H1 (cell line): ENCODE measurements at regions not wholly inside any gene's neighbourhood (a gene's known extent, or its start where the extent isn't known, plus 50 kb on each side); places are given as distances from the start of the nearest gene placed in this dataset.
"Not testable (repeated sequence)": the region's sequence is repeated elsewhere in the genome, so short reads cannot be mapped to it uniquely, and the experiment has no call there.

Experiments used
- CTCF ChIA-PET: fragments of 300-600 bp; sonication (Branson Sonifier 250); formaldehyde crosslinking; loops from one replicate; lab custom pipeline; 2021; ENCODE audit not compliant: partially characterized antibody; lab: Charles Lee
- POLR2A ChIA-PET: fragments of 300-600 bp; sonication (Branson Sonifier 250); formaldehyde crosslinking; loops from one replicate; lab custom pipeline; 2021; ENCODE audit warnings: inconsistent platforms; ENCODE audit not compliant: partially characterized antibody; lab: Charles Lee
- DNase-seq, 2 experiments: peaks; one replicate each; pipeline versions ENCODE4 v3.0.0 to v3.0.0-alpha.2; 2010 to 2022; ENCODE audit warnings: low spot score in 2 of 2, low read depth in 1 of 2, mixed read lengths in 1 of 2
- FAIRE-seq: peaks from 2 replicates; lab custom pipeline; 2011; peaks lifted over from hg19 to GRCh38; lab: Jason Lieb, UNC
- H2AFZ ChIP-seq: 2 replicates; pipeline ENCODE4 v1.8.1; 2012; ENCODE audit warnings: low read length, inconsistent platforms
- H2AK5ac ChIP-seq: 2 replicates; pipeline ENCODE4 v1.6.1; 2013; ENCODE audit warnings: low read depth, low read length
- H2BK120ac ChIP-seq: replicated peaks from 2 replicates; pipeline ENCODE3; 2013; ENCODE audit warnings: low read depth, low read length, inconsistent platforms
- H2BK12ac ChIP-seq: 2 replicates; pipeline ENCODE4 v1.6.1; 2013; ENCODE audit warnings: low read depth, low read length
- H2BK15ac ChIP-seq: 2 replicates; pipeline ENCODE4 v1.6.1; 2013; ENCODE audit warnings: low read length
- H2BK20ac ChIP-seq: 2 replicates; pipeline ENCODE4 v1.6.1; 2013; ENCODE audit warnings: low read length
- H2BK5ac ChIP-seq: 2 replicates; pipeline ENCODE4 v1.6.1; 2013; ENCODE audit warnings: low read depth, low read length
- H3K14ac ChIP-seq: 2 replicates; pipeline ENCODE4 v1.6.1; 2013; ENCODE audit warnings: inconsistent platforms; ENCODE audit not compliant: insufficient read length
- H3K18ac ChIP-seq: 2 replicates; pipeline ENCODE4 v1.6.1; 2013; ENCODE audit warnings: low read length; ENCODE audit errors: extremely low read depth
- H3K23ac ChIP-seq: 2 replicates; pipeline ENCODE4 v1.6.1; 2013; ENCODE audit warnings: inconsistent platforms; ENCODE audit not compliant: insufficient read length
- H3K23me2 ChIP-seq: 2 replicates; pipeline ENCODE4 v1.6.1; 2013; ENCODE audit warnings: low read depth, low read length
- H3K27ac ChIP-seq: 2 replicates; pipeline ENCODE4 v1.6.1; 2011; ENCODE audit warnings: low read depth, low read length, inconsistent platforms
- H3K27me3 ChIP-seq, 4 experiments: replicated peaks in 1 of 4; 1 replicate in 1 of 4; 2 replicates in 3 of 4; pipeline versions ENCODE4 v1.6.1 to v1.8.1; 2011 to 2013; ENCODE audit warnings: low read length in 3 of 4, mild to moderate bottlenecking in 3 of 4, inconsistent platforms in 2 of 4, mixed read lengths in 2 of 4, moderate library complexity in 1 of 4; ENCODE audit not compliant: control insufficient read depth in 3 of 4, insufficient read depth in 3 of 4; ENCODE audit errors: extremely low read depth in 1 of 4
- H3K36me3 ChIP-seq, 4 experiments: 2 replicates each; pipeline versions ENCODE4 v1.6.1 to v1.8.1; 2011 to 2013; ENCODE audit warnings: mild to moderate bottlenecking in 4 of 4, low read length in 3 of 4, moderate library complexity in 2 of 4, control low read depth in 1 of 4, inconsistent platforms in 1 of 4; ENCODE audit not compliant: insufficient read depth in 4 of 4, control insufficient read depth in 2 of 4
- H3K4ac ChIP-seq: replicated peaks from 2 replicates; pipeline ENCODE3; 2013; ENCODE audit warnings: low read length, low read depth, mixed read lengths, inconsistent platforms; ENCODE audit not compliant: insufficient read length
- H3K4me1 ChIP-seq, 4 experiments: replicated peaks in 1 of 4; 1 replicate in 1 of 4; 2 replicates in 3 of 4; pipeline versions ENCODE4 v1.6.1 to v1.8.1; 2011 to 2013; ENCODE audit warnings: low read length in 3 of 4, inconsistent platforms in 2 of 4, mixed read lengths in 1 of 4; ENCODE audit not compliant: insufficient read depth in 4 of 4, control insufficient read depth in 3 of 4
- H3K4me2 ChIP-seq, 2 experiments: 2 replicates each; pipeline versions ENCODE4 v1.6.1 to v1.8.1; 2011 to 2013; ENCODE audit warnings: low read depth in 2 of 2, low read length in 2 of 2, control low read depth in 1 of 2, inconsistent platforms in 1 of 2, mild to moderate bottlenecking in 1 of 2; ENCODE audit not compliant: insufficient read depth in 1 of 2
- H3K4me3 ChIP-seq, 4 experiments: fragments of 200-600, 300-600 bp in 1 of 4; sonication (generic), shearing (Covaris generic), sonication (Bioruptor Twin) in 1 of 4; 2 replicates each; pipeline versions ENCODE4 v1.5.1 to v1.8.1; 2011 to 2016; ENCODE audit warnings: low read length in 4 of 4, low read depth in 3 of 4, control low read depth in 2 of 4, inconsistent platforms in 2 of 4, mild to moderate bottlenecking in 2 of 4, mixed read lengths in 1 of 4, moderate library complexity in 1 of 4; ENCODE audit not compliant: insufficient read depth in 2 of 4; ENCODE audit errors: extremely low read depth in 1 of 4
- H3K56ac ChIP-seq: replicated peaks from 2 replicates; pipeline ENCODE3; 2013; ENCODE audit warnings: low read depth, mild to moderate bottlenecking, mixed read lengths, low read length, inconsistent platforms; ENCODE audit not compliant: insufficient read length
- H3K79me1 ChIP-seq: 2 replicates; pipeline ENCODE4 v1.6.1; 2013; ENCODE audit warnings: low read depth, low read length, control low read depth
- H3K79me2 ChIP-seq, 2 experiments: 2 replicates each; pipeline versions ENCODE4 v1.6.1 to v1.8.1; 2012 to 2013; ENCODE audit warnings: low read length in 2 of 2, mild to moderate bottlenecking in 2 of 2, inconsistent platforms in 1 of 2; ENCODE audit not compliant: insufficient read depth in 2 of 2, control insufficient read depth in 1 of 2
- H3K9ac ChIP-seq, 4 experiments: replicated peaks in 1 of 4; 1 replicate in 1 of 4; 2 replicates in 3 of 4; pipeline versions ENCODE4 v1.6.1 to v1.8.1; 2011 to 2013; ENCODE audit warnings: low read depth in 3 of 4, low read length in 3 of 4, control low read depth in 2 of 4, mild to moderate bottlenecking in 2 of 4, moderate library complexity in 2 of 4, inconsistent platforms in 1 of 4; ENCODE audit errors: extremely low read depth in 1 of 4
- H3K9me3 ChIP-seq, 2 experiments: 2 replicates each; pipeline versions ENCODE4 v1.6.1 to v1.8.1; 2012 to 2013; ENCODE audit warnings: mild to moderate bottlenecking in 2 of 2, moderate library complexity in 2 of 2, control low read depth in 1 of 2, inconsistent platforms in 1 of 2, low read depth in 1 of 2, low read length in 1 of 2, mixed read lengths in 1 of 2; ENCODE audit not compliant: insufficient read depth in 2 of 2
- H4K20me1 ChIP-seq, 2 experiments: replicated peaks in 1 of 2; 2 replicates each; pipeline versions ENCODE3 to v1.8.1; 2011 to 2013; ENCODE audit warnings: inconsistent platforms in 2 of 2, low read length in 2 of 2, mild to moderate bottlenecking in 1 of 2; ENCODE audit not compliant: insufficient read depth in 2 of 2, control insufficient read depth in 1 of 2
- H4K5ac ChIP-seq: 2 replicates; pipeline ENCODE4 v1.6.1; 2013; ENCODE audit warnings: low read length, low read depth, mixed read lengths, inconsistent platforms; ENCODE audit not compliant: insufficient read length
- H4K8ac ChIP-seq: 2 replicates; pipeline ENCODE4 v1.8.0; 2013; ENCODE audit warnings: mild to moderate bottlenecking, moderate library complexity, low read length, inconsistent platforms; ENCODE audit not compliant: insufficient read depth; ENCODE audit errors: extremely low read depth
- H4K91ac ChIP-seq: replicated peaks from 2 replicates; pipeline ENCODE3; 2013; ENCODE audit warnings: low read length, mixed read lengths, inconsistent platforms; ENCODE audit not compliant: insufficient read length
- WGBS, 2 experiments: shearing (Covaris generic) in 1 of 2; methylation state at CpG; one replicate each; pipeline versions ENCODE4 v1.1.6 to v1.1.7; 2013 to 2015; ENCODE audit warnings: low lambda C conversion rate in 2 of 2, mixed read lengths in 2 of 2, inconsistent platforms in 1 of 2, low coverage in 1 of 2, missing lambda C conversion rate in 1 of 2; ENCODE audit not compliant: insufficient replicate concordance in 2 of 2, insufficient coverage in 1 of 2, insufficient read length in 1 of 2; ENCODE audit errors: extremely low coverage in 1 of 2, missing lambda C conversion rate in 1 of 2; 5-methylcytosine and 5-hydroxymethylcytosine counted together

DNA sequence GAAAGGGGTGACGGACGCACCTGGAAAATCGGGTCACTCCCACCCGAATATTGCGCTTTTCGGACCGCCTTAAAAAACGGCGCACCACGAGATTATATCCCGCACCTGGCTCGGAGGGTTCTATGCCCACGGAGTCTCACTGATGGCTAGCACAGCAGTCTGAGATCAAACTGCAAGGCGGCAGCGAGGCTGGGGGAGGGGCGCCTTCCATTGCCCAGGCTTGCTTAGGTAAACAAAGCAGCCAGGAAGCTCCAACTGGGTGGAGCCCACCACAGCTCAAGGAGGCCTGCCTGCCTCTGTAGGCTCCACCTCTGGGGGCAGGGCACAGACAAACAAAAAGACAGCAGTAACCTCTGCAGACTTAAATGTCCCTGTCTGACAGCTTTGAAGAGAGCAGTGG lies 188.8 kb downstream of the SPRY2 start:
- H3K56ac ChIP-seq, H3K27me3 ChIP-seq, H3K27ac ChIP-seq, H3K79me2 ChIP-seq, H3K4me2 ChIP-seq, H4K91ac ChIP-seq, H3K4me1 ChIP-seq, H3K4me3 ChIP-seq, H3K9ac ChIP-seq, H2BK20ac ChIP-seq, H2BK120ac ChIP-seq, POLR2A ChIA-PET, FAIRE-seq, H3K4ac ChIP-seq, H4K20me1 ChIP-seq, DNase-seq, H3K23me2 ChIP-seq, H3K18ac ChIP-seq, H2BK15ac ChIP-seq, H3K23ac ChIP-seq, H3K79me1 ChIP-seq, H4K8ac ChIP-seq, H2BK5ac ChIP-seq, H3K9me3 ChIP-seq, H2AFZ ChIP-seq, H2AK5ac ChIP-seq, H2BK12ac ChIP-seq, CTCF ChIA-PET, H3K36me3 ChIP-seq, H3K14ac ChIP-seq, H4K5ac ChIP-seq: not testable (repeated sequence)
- 92% methylated on average over 10 of the region's 16 CpGs; no CpG with 5 or more reads in 1 of the 2 experiments for WGBS, 2 experiments
